CD14-positive monocyte (primary cell): ENCODE measurements at regions not wholly inside any gene's neighbourhood (a gene's known extent, or its start where the extent isn't known, plus 50 kb on each side); places are given as distances from the start of the nearest gene placed in this dataset.

ENCODE experiments used
- DNase-seq, 3 donors: peaks; one replicate each; pipeline ENCODE4 v3.0.0-alpha.2; 2011 to 2022
- H2AFZ ChIP-seq: 2 replicates; pipeline ENCODE4 v1.6.0; 2012; ENCODE audit warnings: mild to moderate bottlenecking, low read depth, low read length, inconsistent platforms; ENCODE audit not compliant: insufficient read depth, poor library complexity, severe bottlenecking
- H3K27ac ChIP-seq, 2 donors: 1 replicate in 1 of 2; 2 replicates in 1 of 2; pipeline ENCODE4 v1.5.1; 2012 to 2013; ENCODE audit warnings: low read length in 2 of 2, control low read depth in 1 of 2, inconsistent platforms in 1 of 2, low read depth in 1 of 2, mild to moderate bottlenecking in 1 of 2
- H3K27me3 ChIP-seq, 2 donors: one replicate each; pipeline versions ENCODE4 v1.6.0 to v1.6.1; 2011 to 2013; ENCODE audit warnings: low read length in 2 of 2; ENCODE audit not compliant: control insufficient read depth in 2 of 2, insufficient read depth in 2 of 2
- H3K36me3 ChIP-seq, 2 donors: replicated peaks in 1 of 2; 1 replicate in 1 of 2; 2 replicates in 1 of 2; pipeline versions ENCODE4 v1.5.1 to v1.6.1; 2012 to 2013; ENCODE audit warnings: low read length in 2 of 2, control low read depth in 1 of 2, inconsistent platforms in 1 of 2, mild to moderate bottlenecking in 1 of 2; ENCODE audit not compliant: insufficient read depth in 2 of 2, control insufficient read depth in 1 of 2
- H3K4me1 ChIP-seq, 2 donors: 1 replicate in 1 of 2; 2 replicates in 1 of 2; pipeline versions ENCODE4 v1.5.1 to v1.6.1; 2012 to 2013; ENCODE audit warnings: low read length in 2 of 2, control low read depth in 1 of 2, inconsistent platforms in 1 of 2, mild to moderate bottlenecking in 1 of 2, moderate library complexity in 1 of 2; ENCODE audit not compliant: insufficient read depth in 2 of 2, control insufficient read depth in 1 of 2
- H3K4me2 ChIP-seq: replicated peaks from 2 replicates; pipeline ENCODE3; 2012; ENCODE audit warnings: low read length, moderate library complexity, mild to moderate bottlenecking; ENCODE audit not compliant: poor library complexity, severe bottlenecking; ENCODE audit errors: extremely low read depth
- H3K4me3 ChIP-seq, 3 experiments: fragments of 200-600 bp in 1 of 3; sonication (generic) in 1 of 3; replicated peaks in 1 of 3; 1 replicate in 2 of 3; 2 replicates in 1 of 3; pipeline ENCODE4 v1.5.1; 2011 to 2013; ENCODE audit warnings: low read length in 3 of 3, mild to moderate bottlenecking in 3 of 3, control low read depth in 2 of 3, low read depth in 2 of 3, inconsistent platforms in 1 of 3, moderate library complexity in 1 of 3
- H3K79me2 ChIP-seq: 2 replicates; pipeline ENCODE4 v1.6.0; 2012; ENCODE audit warnings: mild to moderate bottlenecking, control low read depth, inconsistent platforms, low read length, moderate library complexity; ENCODE audit not compliant: insufficient read depth
- H3K9ac ChIP-seq: 2 replicates; pipeline ENCODE4 v1.6.0; 2017; ENCODE audit warnings: low read length, mild to moderate bottlenecking; ENCODE audit not compliant: insufficient read depth, poor library complexity, severe bottlenecking
- H3K9me3 ChIP-seq, 2 donors: replicated peaks in 1 of 2; 1 replicate in 1 of 2; 2 replicates in 1 of 2; pipeline versions ENCODE4 v1.5.1 to v1.6.1; 2012 to 2013; ENCODE audit warnings: low read length in 2 of 2, control low read depth in 1 of 2; ENCODE audit not compliant: control insufficient read depth in 1 of 2, insufficient read depth in 1 of 2
- H4K20me1 ChIP-seq: 2 replicates; pipeline ENCODE4 v1.6.0; 2012; ENCODE audit warnings: mild to moderate bottlenecking, low read length, control low read depth, moderate library complexity; ENCODE audit not compliant: insufficient read depth
- H3K27ac Mint-ChIP-seq, 7 donors: one replicate each; pipeline ENCODE4 v1.8.0; 2020; ENCODE audit warnings: mild to moderate bottlenecking in 7 of 7, mixed read lengths in 7 of 7, moderate library complexity in 6 of 7, inconsistent platforms in 2 of 7
- H3K27me3 Mint-ChIP-seq, 3 donors: one replicate each; pipeline ENCODE4 v1.8.0; 2021 to 2022; ENCODE audit warnings: low read depth in 3 of 3, mild to moderate bottlenecking in 3 of 3, mixed read lengths in 3 of 3, moderate library complexity in 3 of 3, inconsistent platforms in 1 of 3
- H3K36me3 Mint-ChIP-seq, 2 donors: one replicate each; pipeline ENCODE4 v1.8.0; 2020; ENCODE audit warnings: mixed read lengths in 2 of 2, inconsistent platforms in 1 of 2, mild to moderate bottlenecking in 1 of 2
- H3K4me1 Mint-ChIP-seq: one replicate; pipeline ENCODE4 v1.8.0; 2020; ENCODE audit warnings: mild to moderate bottlenecking, mixed read lengths
- H3K4me3 Mint-ChIP-seq, 2 donors: one replicate each; pipeline ENCODE4 v1.8.0; 2020; ENCODE audit warnings: mild to moderate bottlenecking in 2 of 2, mixed read lengths in 2 of 2, moderate library complexity in 1 of 2
- H3K9me3 Mint-ChIP-seq, 7 donors: one replicate each; pipeline ENCODE4 v1.8.0; 2020 to 2022; ENCODE audit warnings: mixed read lengths in 7 of 7, mild to moderate bottlenecking in 6 of 7, moderate library complexity in 6 of 7, inconsistent platforms in 2 of 7
- WGBS: methylation state at CpG from one replicate; pipeline ENCODE4 v1.1.5; 2013; ENCODE audit warnings: missing lambda C conversion rate; ENCODE audit not compliant: insufficient coverage; 5-methylcytosine and 5-hydroxymethylcytosine counted together
- intact Hi-C, 2 donors: fragments of 100-400 bp; cut with micrococcal nuclease; formaldehyde crosslinking; loops; one replicate each; pipeline versions ENCODE4 v1.15.0 to v1.15.1; 2023
- TF ChIP-seq, protein P1 (sequence below): fragments of 200-600 bp; IDR thresholded peaks from one replicate; pipeline ENCODE4 v1.8.0; 2022; ENCODE audit warnings: antibody characterized with exemption, mild to moderate bottlenecking

DNA sequence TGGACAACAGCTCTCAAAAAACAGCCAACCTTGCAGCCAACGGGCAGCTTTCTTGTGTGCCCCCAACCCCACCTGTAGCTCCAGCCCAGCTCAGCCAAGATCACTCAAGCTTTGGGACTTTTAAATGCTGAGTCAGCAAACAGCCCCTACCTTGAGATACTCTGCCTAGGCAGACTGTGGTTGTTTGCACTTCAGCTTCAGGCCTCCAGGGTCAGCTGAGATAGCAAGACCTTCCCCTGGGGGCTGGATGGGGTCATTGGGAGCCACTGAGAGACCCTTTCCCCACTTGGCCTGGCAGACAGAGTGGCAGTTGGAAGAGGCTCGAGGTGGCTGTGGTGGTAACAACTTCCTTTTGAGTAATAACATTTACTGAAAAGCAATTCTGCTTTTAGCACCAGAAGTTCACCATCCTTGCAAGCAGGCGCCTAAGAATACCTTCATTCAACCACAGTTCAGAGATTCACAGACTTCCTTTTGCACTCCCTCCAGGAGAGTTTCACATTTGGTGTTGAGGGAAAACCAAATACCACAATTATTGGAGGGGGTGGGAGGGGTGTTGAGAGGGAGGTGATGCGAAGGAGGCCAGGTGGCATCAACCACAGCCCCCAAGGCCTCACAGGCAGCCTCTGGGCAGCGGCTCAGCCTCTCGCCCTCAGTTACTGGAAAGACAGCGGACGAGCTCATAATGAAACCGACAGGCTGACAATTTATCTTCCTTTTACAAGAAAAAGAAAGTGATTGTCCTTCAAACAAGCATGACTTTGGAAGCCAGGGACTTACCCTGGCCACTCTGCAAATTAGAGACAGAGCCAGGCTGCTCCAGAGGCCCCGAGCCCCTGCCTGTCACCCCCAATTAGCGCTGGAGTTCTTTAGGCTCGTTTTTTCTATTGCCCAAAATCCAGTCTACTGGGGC, 148.1 kb downstream of the CEBPB start:
- peak in 2 of 3 donors; percentile 52 to 54 for DNase-seq
- TF ChIP-seq, protein P1, sequence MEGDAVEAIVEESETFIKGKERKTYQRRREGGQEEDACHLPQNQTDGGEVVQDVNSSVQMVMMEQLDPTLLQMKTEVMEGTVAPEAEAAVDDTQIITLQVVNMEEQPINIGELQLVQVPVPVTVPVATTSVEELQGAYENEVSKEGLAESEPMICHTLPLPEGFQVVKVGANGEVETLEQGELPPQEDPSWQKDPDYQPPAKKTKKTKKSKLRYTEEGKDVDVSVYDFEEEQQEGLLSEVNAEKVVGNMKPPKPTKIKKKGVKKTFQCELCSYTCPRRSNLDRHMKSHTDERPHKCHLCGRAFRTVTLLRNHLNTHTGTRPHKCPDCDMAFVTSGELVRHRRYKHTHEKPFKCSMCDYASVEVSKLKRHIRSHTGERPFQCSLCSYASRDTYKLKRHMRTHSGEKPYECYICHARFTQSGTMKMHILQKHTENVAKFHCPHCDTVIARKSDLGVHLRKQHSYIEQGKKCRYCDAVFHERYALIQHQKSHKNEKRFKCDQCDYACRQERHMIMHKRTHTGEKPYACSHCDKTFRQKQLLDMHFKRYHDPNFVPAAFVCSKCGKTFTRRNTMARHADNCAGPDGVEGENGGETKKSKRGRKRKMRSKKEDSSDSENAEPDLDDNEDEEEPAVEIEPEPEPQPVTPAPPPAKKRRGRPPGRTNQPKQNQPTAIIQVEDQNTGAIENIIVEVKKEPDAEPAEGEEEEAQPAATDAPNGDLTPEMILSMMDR = peak; percentile 20
- Histone ChIP-seq H3K36me3 (no peaks in the 10 kb centered on the region), H3K4me3 (peak overlapping the region in 2 of 3 experiments; percentile 3 to 55), H3K79me2 (no peaks in the 10 kb centered on the region), H3K9ac (peak overlapping the region; percentile 24), H3K4me2 (peak overlapping the region; percentile 67), H3K4me1 (peaks cover 49 to 72% of the 10 kb centered on the region in 2 donors), H3K27ac (peak overlapping the region; percentile 38 to 71), H4K20me1 (no peaks in the 10 kb centered on the region), H3K27me3 (no peaks in the 10 kb centered on the region), H2AFZ (no peak overlapping the region), H3K9me3 (no peaks in the 10 kb centered on the region)
- H3K9me3 Mint-ChIP-seq = peaks cover 0 to 2% (median 0%) of the 10 kb centered on the region in 7 donors
- H3K27me3 Mint-ChIP-seq = peaks cover 1 to 5% (median 3%) of the 10 kb centered on the region in 3 donors
- peaks cover 51% of the 10 kb centered on the region for H3K4me1 Mint-ChIP-seq
- peaks cover 0 to 3% of the 10 kb centered on the region in 2 donors for H3K36me3 Mint-ChIP-seq
- WGBS = 0% methylated on average over 7 of the region's 12 CpGs
- peak overlapping the region; percentile 37 to 57 for H3K4me3 Mint-ChIP-seq
- peak overlapping the region; percentile 47 to 86 (median 82) for H3K27ac Mint-ChIP-seq
- intact Hi-C loops = no loop called here

DNA sequence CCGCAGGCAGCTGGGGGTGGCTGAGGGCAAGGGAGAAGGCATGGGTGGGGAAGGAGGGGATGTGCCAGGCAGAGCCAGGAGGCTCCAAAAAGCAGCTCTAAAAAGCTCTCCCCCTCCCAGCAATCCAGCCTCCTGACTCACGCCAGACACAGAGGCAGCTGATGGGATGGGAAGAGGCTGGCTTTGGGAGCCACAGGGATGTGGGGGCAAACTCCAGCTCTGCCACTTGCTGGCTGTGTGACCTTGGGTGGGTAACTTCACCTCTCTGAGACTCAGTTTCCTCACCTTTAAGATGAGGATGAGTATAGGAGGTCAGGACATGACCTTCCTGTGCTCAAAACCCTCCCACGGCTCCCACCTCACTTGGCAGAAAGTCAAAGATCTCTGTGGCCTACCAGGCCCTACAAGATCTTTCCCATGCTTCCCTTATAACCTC, 148.9 kb downstream of the CEBPB start:
- peak overlapping the region; percentile 25 to 87 (median 84) for H3K27ac Mint-ChIP-seq
- peak overlapping the region; percentile 38 to 71 for H3K27ac ChIP-seq
- peak overlapping the region in 1 of 3 experiments; percentile 55 for H3K4me3 ChIP-seq
- no peaks in the 10 kb centered on the region for H3K27me3 ChIP-seq
- H3K4me1 Mint-ChIP-seq = peaks cover 56% of the 10 kb centered on the region
- H3K36me3 ChIP-seq = no peaks in the 10 kb centered on the region
- peaks cover 0 to 2% (median 0%) of the 10 kb centered on the region in 7 donors for H3K9me3 Mint-ChIP-seq
- DNase-seq = no peak
- peak overlapping the region; percentile 24 for H3K9ac ChIP-seq
- H2AFZ ChIP-seq = no peak overlapping the region
- peak overlapping the region; percentile 67 for H3K4me2 ChIP-seq
- H3K36me3 Mint-ChIP-seq = peaks cover 0 to 3% of the 10 kb centered on the region in 2 donors
- H3K27me3 Mint-ChIP-seq = peaks cover 1 to 5% (median 4%) of the 10 kb centered on the region in 3 donors
- H4K20me1 ChIP-seq = no peaks in the 10 kb centered on the region
- TF ChIP-seq, protein P1 = no peak
- peaks cover 52 to 78% of the 10 kb centered on the region in 2 donors for H3K4me1 ChIP-seq
- no peaks in the 10 kb centered on the region for H3K79me2 ChIP-seq
- peak overlapping the region; percentile 34 to 57 for H3K4me3 Mint-ChIP-seq
- no CpG with 5 or more reads among the region's 3 CpGs for WGBS
- H3K9me3 ChIP-seq = no peaks in the 10 kb centered on the region
- intact Hi-C loops = no loop called here
